GM12891 (cell line): ENCODE measurements at regions not wholly inside any gene's neighbourhood (a gene's known extent, or its start where the extent isn't known, plus 50 kb on each side); places are given as distances from the start of the nearest gene placed in this dataset.

Source experiments
- DNase-seq: peaks from one replicate; pipeline ENCODE4 v3.0.0; 2011; ENCODE audit warnings: low spot score; ENCODE audit not compliant: insufficient read length
- FAIRE-seq: peaks from 2 replicates; lab custom pipeline; 2011; peaks lifted over from hg19 to GRCh38; lab: Jason Lieb, UNC
- PAX5 ChIP-seq: IDR thresholded peaks from 2 replicates; pipeline ENCODE4 v1.6.1; 2011; ENCODE audit warnings: low read length, moderate library complexity, mild to moderate bottlenecking; ENCODE audit not compliant: insufficient read depth, severe bottlenecking
- POLR2A ChIP-seq: IDR thresholded peaks from 2 replicates; pipeline ENCODE4 v1.6.1; 2011; ENCODE audit warnings: low read depth, low read length, control low read depth
- POLR2AphosphoS5 ChIP-seq: IDR thresholded peaks from 2 replicates; pipeline ENCODE4 v1.6.1; 2011; ENCODE audit warnings: low read depth, low read length, control low read depth
- POU2F2 ChIP-seq: IDR thresholded peaks from 2 replicates; pipeline ENCODE4 v1.6.1; 2011; ENCODE audit warnings: low read depth, mild to moderate bottlenecking, control low read depth, low read length, moderate library complexity
- SPI1 ChIP-seq: IDR thresholded peaks from 2 replicates; pipeline ENCODE4 v1.6.1; 2011; ENCODE audit warnings: low read depth, low read length, control low read depth
- TAF1 ChIP-seq: IDR thresholded peaks from 2 replicates; pipeline ENCODE4 v1.6.1; 2011; ENCODE audit warnings: low read depth, low read length, control low read depth

DNA sequence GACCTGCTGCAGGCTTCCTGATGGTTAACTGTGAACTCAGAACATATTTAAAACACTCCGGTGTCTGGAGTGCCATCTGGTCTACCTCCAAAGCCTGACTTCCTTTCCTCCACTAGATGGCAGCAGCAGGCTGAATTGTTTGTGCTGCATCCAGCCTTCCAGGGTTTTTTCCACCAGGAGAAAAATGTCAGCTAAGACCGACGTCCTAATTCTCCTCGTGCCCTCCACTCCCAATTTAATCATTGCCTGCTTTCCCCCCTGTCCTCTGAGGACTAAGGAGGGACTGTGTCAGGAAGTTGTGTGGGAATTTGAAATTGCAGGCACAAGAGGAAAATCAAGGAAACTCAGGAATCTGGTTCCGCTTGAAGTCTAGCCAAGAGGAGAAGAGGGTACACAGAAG lies 165.2 kb upstream of the UMPS start:
- TF ChIP-seq POU2F2 (no peak), POLR2AphosphoS5 (no peak), PAX5 (no peak), POLR2A (no peak), SPI1 (no peak), TAF1 (no peak)
- FAIRE-seq (peak; percentile 80), DNase-seq (peak; percentile 47)

GRCh38 chr3:124565551-124565950 lies 164.7 kb upstream of the UMPS start:
- DNase-seq (no peak), FAIRE-seq (no peak)
- no peak for TF ChIP-seq POU2F2
- no peak for TF ChIP-seq POLR2A
- no peak for TF ChIP-seq TAF1
- TF ChIP-seq PAX5, result no peak
- TF ChIP-seq POLR2AphosphoS5, result no peak
- no peak for TF ChIP-seq SPI1

DNA sequence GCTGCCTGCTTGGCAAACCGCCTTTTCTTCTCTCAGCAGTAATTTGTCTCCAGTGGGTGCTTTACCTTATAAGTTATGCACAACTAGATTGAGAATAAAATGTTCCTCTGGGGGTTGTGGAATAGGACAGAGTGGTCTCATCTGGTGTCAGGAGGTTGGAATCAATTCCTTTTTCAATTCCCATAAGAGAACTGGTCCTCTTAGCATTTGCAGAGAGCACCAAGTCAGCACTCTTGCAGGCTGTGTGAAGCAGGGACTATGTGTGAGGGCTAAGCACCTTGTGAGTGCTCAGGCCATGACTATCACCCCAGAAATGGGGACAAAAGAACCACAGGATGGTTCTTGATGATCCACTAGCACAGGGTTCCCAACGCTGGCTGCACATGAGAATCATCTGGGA lies 163.6 kb upstream of the UMPS start:
- DNase-seq, result no peak
- TF ChIP-seq SPI1 (no peak), POLR2AphosphoS5 (no peak), POU2F2 (no peak), PAX5 (no peak), POLR2A (no peak), TAF1 (no peak)
- no peak for FAIRE-seq

DNA sequence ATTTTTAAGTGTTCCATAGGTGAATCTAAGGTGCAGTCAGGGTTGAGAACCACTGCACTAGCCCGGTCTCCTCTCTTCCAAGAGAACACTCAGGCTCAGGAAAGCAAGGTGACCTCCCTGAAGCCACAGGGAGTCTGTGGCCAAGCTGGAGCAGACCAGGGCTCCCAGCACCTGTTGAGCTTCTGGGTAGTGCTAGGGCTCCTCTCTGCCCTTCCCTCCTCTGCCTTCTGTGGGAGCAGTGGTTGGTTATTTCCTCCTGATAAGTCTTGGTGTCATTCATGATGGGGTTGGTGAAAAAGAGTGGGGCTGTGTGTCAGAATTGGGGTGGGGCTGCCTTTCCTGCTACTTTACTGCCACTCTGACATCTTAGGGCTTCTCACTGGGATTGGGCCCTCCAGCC lies 163.1 kb upstream of the UMPS start:
- no peak for TF ChIP-seq SPI1
- no peak for TF ChIP-seq PAX5
- TF ChIP-seq POLR2A, result no peak
- TF ChIP-seq POLR2AphosphoS5, result no peak
- TF ChIP-seq TAF1, result no peak
- TF ChIP-seq POU2F2, result no peak

GRCh38 chr3:124569761-124570160 lies 160.5 kb upstream of the UMPS start:
- DNase-seq (no peak), FAIRE-seq (no peak)
- TF ChIP-seq SPI1, result no peak
- no peak for TF ChIP-seq TAF1

More for the DNA sequence above, 163.1 kb upstream of the UMPS start:
- FAIRE-seq, result no peak
- no peak for DNase-seq

- TF ChIP-seq SPI1 (peak; percentile 71), POLR2A (no peak)
- DNase-seq (no peak), FAIRE-seq (no peak)
Observed at GRCh38 chr3:124570232-124570631, 160.0 kb upstream of the UMPS start.

GRCh38 chr3:124572851-124573405 lies 157.3 kb upstream of the UMPS start:
- no peak for TF ChIP-seq SPI1
- TF ChIP-seq POLR2AphosphoS5, result no peak
- FAIRE-seq, result no peak
- no peak for DNase-seq

- no peak for TF ChIP-seq SPI1
- TF ChIP-seq PAX5, result no peak
- TF ChIP-seq TAF1, result no peak
- no peak for TF ChIP-seq POU2F2
- TF ChIP-seq POLR2A, result no peak
- no peak for TF ChIP-seq POLR2AphosphoS5
- DNase-seq (no peak), FAIRE-seq (peak; percentile 82)
Observed at GRCh38 chr3:124574012-124574411, 156.2 kb upstream of the UMPS start.

GRCh38 chr3:124576565-124577493 lies 153.4 kb upstream of the UMPS start:
- DNase-seq (no peak), FAIRE-seq (peak; percentile 60)
- no peak for TF ChIP-seq POLR2AphosphoS5
- no peak for TF ChIP-seq PAX5
- no peak for TF ChIP-seq POU2F2
- no peak for TF ChIP-seq POLR2A

DNA sequence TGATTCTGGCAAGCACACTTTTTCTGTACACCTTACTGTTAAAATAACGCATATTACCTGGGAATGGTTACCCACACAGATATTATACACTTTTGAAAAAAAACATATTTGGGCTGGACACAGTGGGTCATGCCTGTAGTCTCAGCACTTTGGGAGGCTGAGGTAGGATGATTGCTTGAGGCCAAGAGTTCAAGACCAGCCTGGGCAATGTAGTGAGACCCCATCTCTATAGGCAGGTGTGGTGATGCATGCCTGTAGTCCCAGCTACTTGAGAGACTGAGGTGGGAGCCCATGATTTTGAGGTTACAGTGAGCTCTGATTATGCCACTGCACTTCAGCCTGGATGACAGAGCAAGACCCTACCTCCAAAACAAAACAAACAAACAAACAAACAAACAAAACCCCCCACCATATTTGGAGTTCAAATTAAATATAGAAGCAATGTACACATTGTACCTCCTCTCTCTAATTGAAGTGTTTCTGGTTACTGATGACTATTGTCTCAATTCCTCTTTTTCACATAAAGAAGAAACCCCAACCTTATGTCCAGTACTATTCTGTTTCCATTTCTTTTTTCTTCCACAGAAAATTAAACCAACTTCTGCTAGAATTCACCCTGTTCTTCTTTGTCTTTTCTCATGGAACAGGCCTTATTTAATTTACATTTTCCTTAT lies 152.6 kb upstream of the UMPS start:
- peak; percentile 63 for FAIRE-seq
- no peak for DNase-seq
- peak; percentile 92 for TF ChIP-seq SPI1
- no peak for TF ChIP-seq POLR2AphosphoS5
